ENCODE measurements at regions not wholly inside any gene's neighbourhood (a gene's known extent, or its start where the extent isn't known, plus 50 kb on each side); places are given as distances from the start of the nearest gene placed in this dataset.

GRCh38 chr2:133817680-133818566 is 249.7 kb upstream of the NCKAP5 start (continued):
- TF ChIP-seq EZH2phosphoT487 (IDR thresholded peaks at IDR 0.05; ENCODE audit: borderline replicate concordance) (no peak), ZNF274 (IDR thresholded peaks at IDR 0.05; ENCODE audit: low read depth, low read length) (no peak), TCF7L2 (IDR thresholded peaks at IDR 0.05; ENCODE audit: borderline replicate concordance, extremely low read depth, insufficient read depth, insufficient read length) (peak; percentile 99)

GRCh38 chr2:133818661-133819060 is 250.4 kb upstream of the NCKAP5 start:
- ATAC-seq: no peak
- RAD21 ChIA-PET (ENCODE audit: low non-redundant PET in 1 of 2, low total read pairs in 2 of 2, uncharacterized antibody in 2 of 2, unreplicated experiment in 2 of 2): no interaction called here

More at GRCh38 chr2:133818661-133819060, 250.4 kb upstream of the NCKAP5 start:
- H3K9me2 ChIP-seq (ENCODE audit: insufficient read depth): no peaks in the 10 kb centered on the region
- H2AFZ ChIP-seq (ENCODE audit: low read depth, low read length, poor library complexity, severe bottlenecking): no peak overlapping the region
- no peak overlapping the region; the same call in 1 of the 2 replicates for H3K27ac ChIP-seq (ENCODE audit: low read depth, low read length)
- no peak for DNase-seq (ENCODE audit: low read depth, low spot score)
- BruUV-seq (replicated peaks): no TSS peak
- H3K9ac ChIP-seq (ENCODE audit: low read length): no peak overlapping the region
- no peaks in the 10 kb centered on the region for H3K27me3 ChIP-seq (ENCODE audit: insufficient read depth, low read length)
- no peaks in the 10 kb centered on the region for H3K9me3 ChIP-seq (ENCODE audit: control insufficient read depth in 1 of 2, insufficient read depth in 1 of 2, low read depth in 1 of 2, low read length in 2 of 2)
- ChIA-PET POLR2A (no interaction called here), CTCF (no interaction called here)
- intact Hi-C loops (cut with micrococcal nuclease): no loop called here
- no peaks in the 10 kb centered on the region for H3K36me3 ChIP-seq (ENCODE audit: control insufficient read depth in 1 of 2, insufficient read depth in 2 of 2, low read length in 2 of 2)
- H3K4me2 ChIP-seq (ENCODE audit: low read length): peak overlapping the region; percentile 35
- H3K79me2 ChIP-seq (ENCODE audit: insufficient read depth, low read length): no peaks in the 10 kb centered on the region
- no peak overlapping the region for H3K4me3 ChIP-seq (replicated peaks in 1 of 2; ENCODE audit: low read depth in 1 of 2, low read length in 2 of 2)
- peaks cover 15 to 36% of the 10 kb centered on the region in 2 experiments; a peak in 3 of 4 replicates for H3K4me1 ChIP-seq (ENCODE audit: control insufficient read depth in 1 of 2, insufficient read depth in 2 of 2, low read length in 2 of 2)
- no peaks in the 10 kb centered on the region for H4K20me1 ChIP-seq (ENCODE audit: insufficient read depth)
- no peak for TF ChIP-seq TCF7L2 (IDR thresholded peaks at IDR 0.05; ENCODE audit: borderline replicate concordance, extremely low read depth, insufficient read depth, insufficient read length)
- no peak for TF ChIP-seq CTCF (IDR thresholded peaks at IDR 0.05 in 2 of 3, conservative IDR thresholded peaks at IDR 0.05 in 1 of 3; ENCODE audit: borderline replicate concordance in 1 of 3, insufficient read depth in 1 of 3, low read depth in 2 of 3, low read length in 2 of 3)
- no peak for TF ChIP-seq SIN3A (IDR thresholded peaks at IDR 0.05; ENCODE audit: low read depth)
- no peak for TF ChIP-seq POLR2AphosphoS5 (IDR thresholded peaks at IDR 0.05; ENCODE audit: low read depth, low read length)
- TF ChIP-seq SP1 (IDR thresholded peaks at IDR 0.05; ENCODE audit: low read depth): no peak
- TF ChIP-seq EZH2 (IDR thresholded peaks at IDR 0.05): no peak
- TF ChIP-seq ELF1 (IDR thresholded peaks at IDR 0.05; ENCODE audit: borderline replicate concordance, low read depth): no peak
- TF ChIP-seq RAD21 (IDR thresholded peaks at IDR 0.05; ENCODE audit: low read depth): no peak
